Stimulated activated CD4-positive, alpha-beta T cell treated with anti-CD3 and anti-CD28 coated beads, Interleukin-12 subunit alpha, Interleukin-12 subunit beta, amount 100 ng/mL, for 48 hours (primary cell): ENCODE measurements at regions not wholly inside any gene's neighbourhood (a gene's known extent, or its start where the extent isn't known, plus 50 kb on each side); places are given as distances from the start of the nearest gene placed in this dataset.

ENCODE experiments used
- DNase-seq, 3 donors: peaks; one replicate each; pipeline ENCODE4 v3.0.0-alpha.2; 2020; ENCODE audit warnings: low read depth in 2 of 3, low spot score in 1 of 3

DNA sequence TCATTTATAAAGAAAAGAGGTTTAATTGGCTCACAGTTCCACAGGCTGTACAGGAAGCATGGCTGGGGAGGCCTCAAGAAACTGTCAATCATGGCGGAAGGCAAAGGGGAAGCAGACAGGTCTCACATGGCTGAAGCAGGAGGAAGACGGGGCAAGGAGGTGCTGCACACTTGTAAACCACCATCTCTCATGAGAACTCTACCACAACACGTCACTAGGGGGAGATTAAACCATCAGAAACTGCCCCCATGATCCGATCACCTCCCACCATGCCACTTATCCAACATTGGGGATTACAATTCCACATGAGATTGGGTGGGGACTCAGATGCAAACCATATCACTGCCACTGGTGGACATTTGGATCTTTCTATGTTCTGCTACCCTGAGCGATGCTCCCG, 351.4 kb downstream of the NPHP4 start:
- no peak for DNase-seq

- DNase-seq = no peak
Observed at GRCh38 chr1:5639106-5639722, 353.0 kb downstream of the NPHP4 start.

- DNase-seq = no peak
Observed at GRCh38 chr1:5638582-5638981, 353.6 kb downstream of the NPHP4 start.

DNA sequence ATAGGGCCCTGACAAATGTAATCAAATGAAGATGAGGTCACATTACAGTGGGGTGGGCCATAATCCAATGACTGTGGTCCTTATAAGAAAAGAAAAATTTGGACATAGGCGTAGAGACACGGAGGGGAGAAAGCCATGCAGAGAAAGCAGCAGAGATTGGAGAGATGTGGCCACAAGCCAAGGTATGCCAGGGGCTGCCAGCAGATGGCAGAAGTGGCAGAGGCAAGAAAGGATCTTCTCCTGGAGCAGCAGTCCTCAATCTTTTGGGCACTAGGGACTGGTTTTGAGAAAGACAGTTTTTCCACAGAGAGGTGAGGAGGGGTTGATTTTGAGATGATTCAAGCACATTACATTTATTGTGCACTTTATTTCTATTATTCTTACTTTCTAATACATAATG, 355.1 kb downstream of the NPHP4 start:
- DNase-seq = peak in 1 of 3 donors; percentile 6

DNA sequence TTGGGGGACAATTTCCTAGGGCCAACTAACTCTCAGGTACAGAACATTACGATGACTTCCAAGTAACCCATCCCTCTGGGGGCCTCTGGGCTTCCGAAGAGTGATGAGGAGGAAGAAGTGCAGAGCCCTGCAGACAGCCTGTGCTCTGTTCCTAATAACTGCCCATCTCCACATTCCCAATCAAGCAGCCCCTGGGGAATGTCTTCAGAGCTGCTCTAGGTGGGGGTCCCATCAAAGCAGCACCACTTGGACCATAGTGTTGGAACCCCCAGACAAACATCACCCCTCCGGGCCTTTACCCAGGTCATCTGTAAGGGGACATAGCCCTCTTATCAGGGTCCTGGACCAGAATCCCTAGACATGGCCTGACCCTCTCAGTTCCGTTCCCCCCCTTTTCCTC, 357.3 kb downstream of the NPHP4 start:
- DNase-seq = no peak

- DNase-seq = no peak
Observed at GRCh38 chr1:5632814-5633213, 359.4 kb downstream of the NPHP4 start.

DNA sequence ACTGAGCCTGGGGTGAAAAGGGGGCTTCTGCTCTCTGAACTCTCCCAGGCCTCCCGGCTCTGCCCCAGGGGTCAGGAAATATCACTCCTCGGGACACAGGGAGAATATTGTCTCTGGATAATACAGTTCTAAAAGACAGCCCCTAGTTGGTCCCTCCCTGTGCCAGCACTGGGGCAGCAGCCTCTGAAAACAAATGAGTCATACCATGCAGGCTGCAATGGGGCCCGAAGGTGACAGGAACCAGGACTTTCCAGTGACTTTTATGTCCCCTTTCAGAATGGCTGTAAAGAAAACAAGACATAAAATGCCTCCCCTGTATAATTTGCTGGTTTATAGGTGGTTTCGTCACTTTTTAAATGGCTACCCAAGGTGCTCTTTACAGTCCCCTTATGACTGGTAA, 360.0 kb downstream of the NPHP4 start:
- no peak for DNase-seq

DNA sequence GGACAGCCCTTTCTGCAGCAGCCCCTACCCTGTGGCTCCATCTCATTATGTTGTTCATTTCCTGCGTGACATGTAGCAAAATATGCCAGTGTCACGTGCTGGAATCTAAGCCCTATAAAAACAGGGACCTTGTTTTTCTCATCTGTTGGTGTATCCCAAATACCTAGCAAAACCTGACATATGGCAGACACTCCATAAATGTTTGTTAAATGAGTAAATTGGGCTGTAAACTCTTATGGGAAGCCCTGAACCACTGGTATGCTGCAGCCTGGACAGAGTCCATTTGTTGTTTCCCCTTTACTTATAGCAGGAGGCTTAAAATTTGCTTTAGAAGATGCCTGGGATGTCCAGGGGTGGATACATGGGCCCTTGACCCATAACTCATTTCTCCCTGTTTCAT, 363.8 kb downstream of the NPHP4 start:
- no peak for DNase-seq

GRCh38 chr1:5623399-5623798, 368.8 kb downstream of the NPHP4 start:
- DNase-seq = no peak

GRCh38 chr1:5622412-5622811, 369.8 kb downstream of the NPHP4 start:
- DNase-seq = no peak

GRCh38 chr1:5621692-5622091, 370.5 kb downstream of the NPHP4 start:
- no peak for DNase-seq

- no peak for DNase-seq
Observed at GRCh38 chr1:5620997-5621396, 371.2 kb downstream of the NPHP4 start.

DNA sequence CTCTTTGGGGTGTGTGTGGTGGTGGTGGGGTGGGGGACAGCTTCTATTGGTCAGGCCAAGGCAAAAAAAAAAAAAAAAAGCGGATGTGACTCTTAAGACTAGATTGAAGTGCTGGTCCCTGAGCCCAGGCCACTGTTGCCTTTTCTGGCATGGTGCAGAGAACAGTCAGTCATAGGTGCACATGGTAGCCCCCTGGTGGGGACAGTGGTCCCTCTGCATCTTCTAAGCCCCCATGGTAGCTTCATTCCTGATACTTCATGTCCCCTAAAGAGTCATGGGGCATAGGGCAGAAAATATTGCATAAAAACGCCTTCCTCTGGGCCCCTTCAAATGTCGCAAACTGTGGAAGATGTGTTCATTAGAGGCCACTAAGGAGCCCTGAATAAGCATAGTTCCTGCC, 371.8 kb downstream of the NPHP4 start:
- DNase-seq = no peak

DNA sequence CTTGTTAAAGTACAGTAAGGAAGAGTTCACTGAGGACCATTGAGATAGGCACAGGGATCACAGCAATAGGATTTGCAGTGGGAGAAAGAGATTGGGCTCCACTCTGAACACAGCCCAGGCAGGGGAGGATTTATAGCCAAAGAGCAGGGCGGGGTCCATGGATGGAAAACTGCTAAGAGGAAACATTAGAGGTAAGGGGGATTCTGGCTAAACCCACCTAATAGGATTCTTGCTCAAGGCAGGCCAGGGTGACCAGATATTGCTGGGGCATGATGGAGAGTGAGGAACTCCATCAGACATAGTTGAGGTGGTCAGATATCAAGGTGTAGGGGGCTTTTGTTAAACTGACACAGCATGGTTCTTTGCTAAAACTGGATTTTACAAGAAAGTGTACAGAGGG, 372.8 kb downstream of the NPHP4 start:
- DNase-seq = no peak

GRCh38 chr1:5617546-5617945, 374.7 kb downstream of the NPHP4 start:
- no peak for DNase-seq

DNA sequence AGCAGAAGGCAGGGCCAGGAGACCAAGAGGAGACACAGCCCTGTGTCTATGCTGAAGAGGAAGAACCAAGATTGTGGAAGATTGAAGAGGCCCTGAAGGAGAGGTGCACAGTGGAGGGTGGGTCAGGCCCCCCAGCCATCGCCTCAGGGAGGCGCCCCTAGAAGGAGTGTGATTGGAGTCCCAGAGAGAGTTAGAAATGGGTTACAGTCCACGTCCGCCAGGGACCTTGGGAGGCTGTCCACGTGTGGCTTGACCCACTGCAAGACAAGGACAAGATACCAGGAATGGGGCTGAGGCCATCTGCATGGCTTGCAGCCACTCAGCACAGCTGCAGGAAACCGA, 375.1 kb downstream of the NPHP4 start:
- DNase-seq = no peak

DNA sequence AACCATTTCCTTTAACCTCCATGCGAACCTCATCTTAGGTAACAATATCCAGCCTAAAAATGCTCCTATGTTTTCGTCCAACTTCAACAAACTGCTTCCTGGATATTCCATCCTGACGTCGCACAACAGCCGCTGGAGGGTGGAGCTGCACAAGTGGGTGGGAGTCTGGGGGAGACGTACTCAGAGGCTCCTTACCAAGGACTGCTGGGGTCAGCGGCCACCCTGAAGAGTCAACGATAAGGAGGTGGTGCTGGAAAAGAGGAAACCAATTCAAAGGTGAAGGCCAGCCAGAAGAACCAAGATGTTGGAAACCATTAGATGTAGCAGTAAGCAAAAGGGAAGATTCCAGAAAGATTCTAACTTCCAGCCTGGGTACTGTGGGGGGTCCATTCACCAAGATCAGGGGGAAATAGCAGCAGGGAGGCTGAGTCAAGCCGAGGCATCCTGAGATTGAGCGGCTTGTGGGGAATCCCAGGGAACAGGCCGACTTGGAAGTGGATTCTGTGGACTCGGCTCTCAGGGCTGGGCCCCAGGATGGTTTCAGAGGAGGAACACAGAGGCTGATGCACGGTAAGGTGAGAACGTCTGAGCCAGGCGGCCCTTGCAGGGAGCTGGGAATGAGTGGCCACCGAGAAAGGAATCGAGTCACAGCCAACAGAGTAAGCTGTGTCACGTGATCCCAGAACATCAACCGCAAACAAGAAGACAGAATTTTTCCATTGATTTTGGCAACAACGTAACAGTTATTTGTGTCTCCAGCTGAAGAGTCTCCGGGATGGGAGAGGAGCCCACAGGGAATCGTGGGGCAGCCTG, 375.7 kb downstream of the NPHP4 start:
- no peak for DNase-seq

- DNase-seq = no peak
Observed at GRCh38 chr1:5615076-5615475, 377.1 kb downstream of the NPHP4 start.

DNA sequence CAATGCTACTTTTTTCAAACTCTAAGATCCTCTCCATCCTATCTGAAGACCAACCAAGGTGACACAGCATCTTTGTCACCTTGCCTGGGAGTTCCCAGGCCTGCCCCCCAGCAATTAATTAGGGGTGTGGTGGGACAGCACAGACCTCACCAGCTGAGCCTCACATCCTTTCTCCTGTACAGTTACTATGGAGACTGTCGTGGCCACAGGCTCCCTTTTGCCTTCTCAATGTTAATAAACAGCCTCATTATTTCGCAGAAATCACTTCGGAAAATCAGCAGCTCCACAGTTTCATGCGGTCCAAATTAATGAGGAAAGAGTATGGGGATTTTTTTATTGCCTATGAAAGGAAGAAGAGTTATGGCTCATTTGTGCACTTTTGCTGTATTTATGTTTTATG, 378.3 kb downstream of the NPHP4 start:
- no peak for DNase-seq

GRCh38 chr1:5611851-5612250, 380.4 kb downstream of the NPHP4 start:
- DNase-seq = no peak

GRCh38 chr1:5611431-5611830, 380.8 kb downstream of the NPHP4 start:
- DNase-seq = no peak

- no peak for DNase-seq
Observed at GRCh38 chr1:5610432-5610831, 381.8 kb downstream of the NPHP4 start.
